HFFc6 (cell line): ENCODE measurements at regions not wholly inside any gene's neighbourhood (a gene's known extent, or its start where the extent isn't known, plus 50 kb on each side); places are given as distances from the start of the nearest gene placed in this dataset.

Experiments used
- DNase-seq: peaks from one replicate; pipeline ENCODE4 v3.0.0-alpha.2; 2018
- H3K27ac Mint-ChIP-seq: 2 replicates; pipeline ENCODE4 v1.8.0; 2020; ENCODE audit warnings: mild to moderate bottlenecking, mixed read lengths
- H3K27me3 Mint-ChIP-seq: 2 replicates; pipeline ENCODE4 v1.8.0; 2021; ENCODE audit warnings: mild to moderate bottlenecking, moderate library complexity, mixed read lengths; ENCODE audit not compliant: insufficient read depth
- H3K36me3 Mint-ChIP-seq: 2 replicates; pipeline ENCODE4 v1.8.0; 2021; ENCODE audit warnings: low read depth, mixed read lengths
- H3K4me1 Mint-ChIP-seq: 2 replicates; pipeline ENCODE4 v1.8.0; 2020; ENCODE audit warnings: low read depth, mixed read lengths
- H3K4me3 Mint-ChIP-seq: 2 replicates; pipeline ENCODE4 v1.8.0; 2020; ENCODE audit warnings: mild to moderate bottlenecking, moderate library complexity, mixed read lengths
- H3K9me3 Mint-ChIP-seq: 2 replicates; pipeline ENCODE4 v1.8.0; 2020; ENCODE audit warnings: mild to moderate bottlenecking, mixed read lengths
- TF ChIP-seq, protein P1 (sequence below): fragments of 200-600 bp; sonication (generic); IDR thresholded peaks from 2 replicates; pipeline ENCODE4 v1.5.0; 2021; ENCODE audit warnings: antibody characterized with exemption, mild to moderate bottlenecking

DNA sequence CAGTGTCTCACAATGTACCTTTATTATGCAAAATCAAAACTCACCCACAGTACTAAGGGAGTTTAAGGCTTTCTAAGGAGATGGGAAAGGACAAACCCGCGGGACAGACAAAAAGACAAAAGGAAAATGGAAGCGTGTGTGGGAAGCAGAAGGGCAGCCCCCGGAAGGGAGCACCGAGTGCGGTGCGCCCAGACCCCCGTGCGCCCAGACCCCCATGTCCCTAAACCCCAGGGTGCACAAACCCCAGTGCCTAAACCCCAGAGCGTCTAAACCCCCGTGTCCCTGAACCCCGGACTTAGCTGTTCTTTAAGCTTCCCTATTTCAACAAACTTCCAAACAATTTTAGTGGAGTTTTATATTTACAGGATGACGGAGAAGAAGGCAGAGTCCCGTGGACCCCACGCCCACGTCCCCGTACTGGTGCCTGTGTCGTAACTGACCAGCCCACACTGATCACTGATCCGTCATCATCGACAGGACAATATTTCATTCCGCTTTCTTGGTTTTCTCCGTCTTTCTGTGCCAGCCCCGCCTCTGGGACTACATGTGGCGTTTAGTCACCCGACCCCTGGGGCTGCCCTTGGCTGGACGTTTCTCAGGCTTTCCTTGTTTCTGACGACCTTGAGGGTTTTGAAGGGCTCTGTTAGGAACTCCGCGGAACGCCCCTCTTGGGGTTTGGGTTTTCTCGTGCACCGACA, 76.9 kb downstream of the RTP5 start:
- Mint-ChIP-seq H3K27ac (no peak overlapping the region), H3K36me3 (peaks cover 7% of the 10 kb centered on the region; the same call in 1 of the 2 replicates), H3K4me3 (no peak overlapping the region), H3K4me1 (no peaks in the 10 kb centered on the region), H3K9me3 (peaks cover 14% of the 10 kb centered on the region), H3K27me3 (peaks cover 9% of the 10 kb centered on the region)
- no peak for DNase-seq
- TF ChIP-seq, protein P1, sequence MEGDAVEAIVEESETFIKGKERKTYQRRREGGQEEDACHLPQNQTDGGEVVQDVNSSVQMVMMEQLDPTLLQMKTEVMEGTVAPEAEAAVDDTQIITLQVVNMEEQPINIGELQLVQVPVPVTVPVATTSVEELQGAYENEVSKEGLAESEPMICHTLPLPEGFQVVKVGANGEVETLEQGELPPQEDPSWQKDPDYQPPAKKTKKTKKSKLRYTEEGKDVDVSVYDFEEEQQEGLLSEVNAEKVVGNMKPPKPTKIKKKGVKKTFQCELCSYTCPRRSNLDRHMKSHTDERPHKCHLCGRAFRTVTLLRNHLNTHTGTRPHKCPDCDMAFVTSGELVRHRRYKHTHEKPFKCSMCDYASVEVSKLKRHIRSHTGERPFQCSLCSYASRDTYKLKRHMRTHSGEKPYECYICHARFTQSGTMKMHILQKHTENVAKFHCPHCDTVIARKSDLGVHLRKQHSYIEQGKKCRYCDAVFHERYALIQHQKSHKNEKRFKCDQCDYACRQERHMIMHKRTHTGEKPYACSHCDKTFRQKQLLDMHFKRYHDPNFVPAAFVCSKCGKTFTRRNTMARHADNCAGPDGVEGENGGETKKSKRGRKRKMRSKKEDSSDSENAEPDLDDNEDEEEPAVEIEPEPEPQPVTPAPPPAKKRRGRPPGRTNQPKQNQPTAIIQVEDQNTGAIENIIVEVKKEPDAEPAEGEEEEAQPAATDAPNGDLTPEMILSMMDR, result no peak

DNA sequence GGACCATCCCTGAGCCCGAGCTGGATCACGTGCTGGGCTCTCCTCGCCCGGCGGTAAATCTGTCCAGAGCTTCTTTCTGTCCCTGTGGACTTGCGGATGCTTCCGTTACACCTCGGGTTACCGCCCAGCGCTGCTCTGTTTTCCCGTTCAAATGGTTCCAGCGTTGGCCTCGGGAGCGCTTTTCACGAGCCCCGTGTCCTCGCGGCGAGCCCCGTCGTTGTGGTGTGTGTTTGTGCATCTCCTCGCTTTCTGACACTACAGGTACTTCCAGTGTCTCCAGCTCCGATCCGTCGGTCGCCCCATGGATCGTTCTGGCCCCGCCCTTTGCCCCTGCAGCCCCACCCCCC, 77.4 kb downstream of the RTP5 start:
- no peak for DNase-seq
- Mint-ChIP-seq H3K36me3 (peaks cover 7% of the 10 kb centered on the region; the same call in 1 of the 2 replicates), H3K9me3 (peaks cover 14% of the 10 kb centered on the region), H3K4me3 (no peak overlapping the region), H3K27me3 (peaks cover 8% of the 10 kb centered on the region), H3K27ac (no peak overlapping the region), H3K4me1 (no peaks in the 10 kb centered on the region)
- TF ChIP-seq, protein P1, result no peak

DNA sequence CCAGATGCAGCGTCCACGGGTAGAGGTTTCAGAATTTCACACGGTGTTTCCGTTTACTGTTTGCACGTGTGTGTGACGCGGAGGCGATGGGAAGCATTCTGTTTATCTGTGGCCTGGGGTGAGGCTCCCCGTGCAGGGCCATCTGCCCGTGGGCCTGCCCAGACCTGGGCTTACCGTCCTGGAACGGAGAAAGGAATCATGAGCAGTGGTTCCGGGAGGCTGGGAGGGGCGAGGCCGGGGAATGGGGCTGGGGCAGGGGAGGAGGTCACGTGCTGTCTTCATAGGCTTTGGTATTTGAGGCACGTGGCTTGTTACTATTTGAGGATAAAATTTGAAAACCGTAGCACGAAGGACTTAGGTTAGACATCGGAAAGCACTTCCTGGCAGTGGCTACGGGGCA, 77.9 kb downstream of the RTP5 start:
- H3K4me1 Mint-ChIP-seq, result no peaks in the 10 kb centered on the region
- peaks cover 4% of the 10 kb centered on the region for H3K27me3 Mint-ChIP-seq
- peaks cover 7% of the 10 kb centered on the region; the same call in 1 of the 2 replicates for H3K36me3 Mint-ChIP-seq
- H3K4me3 Mint-ChIP-seq, result no peak overlapping the region
- H3K9me3 Mint-ChIP-seq, result peaks cover 14% of the 10 kb centered on the region
- H3K27ac Mint-ChIP-seq, result no peak overlapping the region
- no peak for DNase-seq
- TF ChIP-seq, protein P1, result no peak

DNA sequence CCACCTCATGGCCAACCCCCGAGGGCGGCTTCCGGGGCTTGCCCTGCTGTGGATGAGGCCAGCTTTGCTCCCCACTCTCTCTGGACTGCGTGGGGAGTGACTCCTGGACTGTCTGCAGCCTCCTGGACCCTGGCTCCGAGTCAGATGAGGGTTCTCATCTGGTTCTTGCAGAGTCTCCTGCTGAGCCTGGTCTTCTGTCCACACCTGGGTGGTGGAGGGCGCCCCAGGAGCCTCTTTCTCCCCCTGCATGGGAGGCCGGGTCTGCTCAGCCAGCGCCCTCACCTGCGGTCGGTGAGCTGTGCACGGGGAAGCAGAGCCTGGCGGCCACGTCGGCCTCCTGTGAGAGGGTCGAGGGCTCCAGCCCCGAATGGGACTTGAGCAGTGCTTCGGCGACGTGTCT, 78.3 kb downstream of the RTP5 start:
- peaks cover 7% of the 10 kb centered on the region; the same call in 1 of the 2 replicates for H3K36me3 Mint-ChIP-seq
- H3K4me1 Mint-ChIP-seq, result no peaks in the 10 kb centered on the region
- TF ChIP-seq, protein P1, result no peak
- H3K9me3 Mint-ChIP-seq, result peaks cover 14% of the 10 kb centered on the region
- no peak overlapping the region for H3K27ac Mint-ChIP-seq
- no peak overlapping the region for H3K4me3 Mint-ChIP-seq
- DNase-seq, result no peak
- H3K27me3 Mint-ChIP-seq, result no peaks in the 10 kb centered on the region; the same call in none of the 2 replicates

DNA sequence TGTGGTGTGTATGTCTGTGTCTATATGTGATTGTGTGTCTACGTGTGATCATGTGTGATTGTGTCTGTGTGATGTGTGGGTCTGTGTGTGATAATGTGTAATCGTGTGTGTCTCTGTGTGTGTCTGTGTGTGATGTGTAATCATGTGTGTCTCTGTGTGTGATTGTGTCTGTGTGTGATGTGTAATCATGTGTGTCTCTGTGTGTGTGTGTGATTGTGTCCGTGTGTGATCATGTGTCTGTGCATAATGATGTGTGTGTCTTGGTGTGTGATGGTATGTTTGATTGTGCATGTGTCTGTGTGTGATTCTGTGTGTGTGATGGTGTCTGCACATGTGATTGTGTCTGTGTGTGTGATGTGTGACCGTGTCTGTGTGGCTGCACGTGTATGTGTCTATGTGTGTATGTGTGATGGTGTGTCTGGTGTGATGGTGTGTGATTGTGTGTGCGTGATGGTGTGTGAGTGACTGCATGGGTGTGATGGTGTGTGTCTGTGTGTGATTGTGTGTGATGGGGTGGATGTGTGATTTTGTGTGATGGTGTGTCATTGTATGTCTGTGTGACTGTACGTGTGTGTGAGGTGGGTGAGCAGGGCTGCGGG, 78.9 kb downstream of the RTP5 start:
- Mint-ChIP-seq H3K9me3 (peaks cover 14% of the 10 kb centered on the region), H3K4me1 (no peaks in the 10 kb centered on the region), H3K4me3 (no peak overlapping the region), H3K36me3 (peaks cover 7% of the 10 kb centered on the region; the same call in 1 of the 2 replicates), H3K27me3 (no peaks in the 10 kb centered on the region; the same call in none of the 2 replicates), H3K27ac (no peak overlapping the region)
- TF ChIP-seq, protein P1, result no peak
- DNase-seq, result no peak
